ENCODE measurements at regions not wholly inside any gene's neighbourhood (a gene's known extent, or its start where the extent isn't known, plus 50 kb on each side); places are given as distances from the start of the nearest gene placed in this dataset.
"Not testable (repeated sequence)": the region's sequence is repeated elsewhere in the genome, so short reads cannot be mapped to it uniquely, and the experiment has no call there.

DNA sequence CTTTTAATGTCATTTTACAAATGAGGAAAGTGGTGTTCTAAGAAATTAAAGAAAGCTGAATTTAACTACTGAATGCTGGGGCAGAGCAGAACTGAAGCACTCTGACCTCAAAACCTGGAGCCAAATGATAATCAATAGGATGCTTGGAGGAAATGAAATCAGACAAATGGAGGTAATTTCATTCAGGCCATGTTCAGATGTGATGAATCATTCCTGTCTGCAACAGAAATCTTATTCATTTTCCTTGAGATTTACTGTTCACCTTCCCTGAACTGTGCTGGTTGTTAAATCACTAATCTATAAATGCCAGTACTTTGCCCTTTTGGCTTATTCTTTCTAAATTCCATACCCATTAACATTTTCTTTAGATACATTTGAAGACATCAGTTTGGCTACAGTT is 85.6 kb upstream of the SNX7 start:
- DNase-seq, result no peak

GRCh38 chr1:98565951-98566350 is 95.6 kb upstream of the SNX7 start:
- DNase-seq, result no peak

DNA sequence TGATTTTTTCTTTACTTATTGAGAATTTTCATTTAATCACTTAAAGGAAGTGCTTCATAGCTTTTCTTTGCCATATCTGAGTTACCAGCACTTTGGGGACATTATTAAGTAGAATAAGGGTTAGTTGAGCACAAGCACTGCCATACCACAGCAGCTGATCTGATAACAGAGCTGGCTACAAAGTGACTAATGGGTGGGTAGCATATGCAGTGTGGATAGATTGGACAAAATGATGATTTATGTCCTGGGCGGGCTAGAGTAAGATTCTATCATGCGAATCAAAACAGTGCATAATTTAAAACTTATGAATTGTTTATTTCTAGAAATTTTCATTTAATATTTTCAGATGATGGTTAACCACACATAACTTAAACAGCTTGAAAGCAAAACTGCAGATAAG is 102.2 kb upstream of the SNX7 start:
- no peak for DNase-seq

DNA sequence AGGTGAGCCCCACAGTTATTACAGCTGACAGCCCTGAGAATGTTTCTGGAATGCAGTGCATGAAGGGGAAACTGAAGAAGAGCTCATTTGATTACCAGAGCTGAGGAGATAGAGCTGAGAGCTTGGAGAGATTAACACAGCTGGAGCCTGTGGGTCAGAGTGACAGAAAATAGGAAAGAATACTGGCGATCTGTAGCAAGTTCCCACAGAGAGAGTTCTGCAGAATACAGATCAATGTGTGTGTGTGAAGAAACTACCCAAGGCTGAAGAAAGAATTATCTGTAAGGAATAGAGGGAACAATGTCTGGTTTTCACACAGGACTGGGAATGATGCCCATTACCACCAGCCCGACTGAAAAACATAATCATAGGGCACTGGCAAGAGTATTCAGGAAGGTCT is 103.6 kb upstream of the SNX7 start:
- no peak for DNase-seq

- no peak for DNase-seq
Measured at GRCh38 chr1:98556521-98557158, 104.9 kb upstream of the SNX7 start.

- no peak for DNase-seq
Measured at GRCh38 chr1:98555814-98556213, 105.7 kb upstream of the SNX7 start.

- DNase-seq, result not testable (repeated sequence)
Measured at GRCh38 chr1:98552576-98553074, 108.9 kb upstream of the SNX7 start.

- no peak for DNase-seq
Measured at GRCh38 chr1:98550076-98550475, 111.4 kb upstream of the SNX7 start.

DNA sequence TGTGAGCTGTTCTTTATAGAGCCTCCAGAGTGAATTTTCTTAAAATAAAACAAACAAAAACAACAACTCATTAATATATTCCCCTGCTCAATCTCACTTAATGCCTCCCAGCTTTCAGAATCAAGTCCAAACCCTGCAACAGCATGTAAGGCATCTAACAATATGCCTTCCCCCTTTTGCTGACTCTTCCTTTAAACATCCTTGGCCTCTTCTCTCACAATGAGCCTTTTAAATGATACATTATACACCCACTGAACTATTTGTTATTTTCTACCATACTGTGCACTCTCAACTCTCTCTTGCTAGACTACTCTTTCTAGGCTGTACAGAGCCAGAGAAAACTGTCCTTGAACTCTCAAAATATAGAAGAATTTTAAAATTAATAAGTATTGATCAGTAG is 115.2 kb upstream of the SNX7 start:
- no peak for DNase-seq

DNA sequence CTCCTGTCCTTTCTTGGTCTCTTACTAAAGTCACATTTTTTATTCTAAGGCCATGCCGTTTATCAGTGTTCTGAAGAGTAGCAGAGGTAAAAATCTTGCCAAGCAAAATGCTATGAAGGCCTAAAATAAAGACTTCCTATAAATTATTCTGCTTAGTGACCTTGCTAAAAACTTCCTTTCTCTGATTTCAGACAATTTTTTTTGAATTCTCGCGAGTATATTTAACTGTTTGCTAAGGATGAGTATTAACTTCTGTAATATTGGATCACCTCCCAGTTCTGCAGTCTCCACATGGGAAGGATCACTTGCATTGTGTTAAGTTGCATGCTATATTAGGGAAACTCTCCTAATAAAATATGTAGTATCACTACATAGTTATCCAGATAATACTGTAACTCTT is 123.4 kb upstream of the SNX7 start:
- no peak for DNase-seq

GRCh38 chr1:98523256-98523655 is 138.3 kb upstream of the SNX7 start:
- no peak for DNase-seq

- DNase-seq, result no peak
Measured at GRCh38 chr1:98516306-98516705, 145.2 kb upstream of the SNX7 start.

DNA sequence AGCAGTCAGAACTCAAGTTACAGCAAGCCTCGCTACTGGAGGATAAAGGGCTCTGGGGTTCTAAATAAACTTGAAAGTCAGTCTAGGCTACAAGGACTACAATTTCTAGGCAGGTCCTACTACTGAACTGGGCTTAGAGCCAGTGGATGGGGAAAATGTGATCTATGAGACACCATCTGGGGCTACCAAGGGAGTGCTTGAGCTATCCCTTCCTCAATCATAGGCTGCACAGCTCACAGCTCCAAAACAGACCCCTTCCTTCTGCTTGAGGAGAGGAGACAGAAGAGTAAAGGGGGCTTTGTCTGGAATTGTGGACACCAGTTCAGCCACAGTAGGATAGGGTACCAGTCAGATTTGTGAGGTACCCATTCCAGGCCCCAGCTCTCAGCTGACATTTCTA is 145.8 kb upstream of the SNX7 start:
- DNase-seq, result no peak

- DNase-seq, result not testable (repeated sequence)
Measured at GRCh38 chr1:98512216-98512615, 149.3 kb upstream of the SNX7 start.

- no peak for DNase-seq
Measured at GRCh38 chr1:98503771-98504170, 157.8 kb upstream of the SNX7 start.

GRCh38 chr1:98502937-98503336 is 158.6 kb upstream of the SNX7 start:
- no peak for DNase-seq

DNA sequence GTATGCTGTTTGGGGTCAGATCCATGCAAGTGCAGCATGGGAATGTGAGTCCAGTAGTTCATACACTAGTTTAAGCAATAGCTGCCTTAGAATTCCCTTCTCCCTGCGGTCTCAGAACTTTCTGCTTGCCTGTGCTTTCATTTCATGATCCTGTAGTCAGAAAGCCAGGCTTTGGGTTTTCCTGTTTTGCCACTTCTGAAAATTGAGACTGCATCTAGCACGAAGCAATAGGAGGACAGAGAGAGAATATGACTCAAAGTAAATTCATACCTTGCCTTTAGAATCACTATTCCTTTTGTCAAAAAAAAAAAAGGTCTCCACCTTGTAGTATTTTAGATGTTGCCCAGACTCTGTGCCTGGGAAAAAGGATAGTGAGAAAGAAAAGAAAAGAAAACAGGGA is 161.2 kb upstream of the SNX7 start:
- DNase-seq, result no peak

GRCh38 chr1:98498651-98499050 is 162.9 kb upstream of the SNX7 start:
- DNase-seq, result no peak

GRCh38 chr1:98497497-98497896 is 164.0 kb upstream of the SNX7 start:
- no peak for DNase-seq

- no peak for DNase-seq
Measured at GRCh38 chr1:98496256-98496995, 165.1 kb upstream of the SNX7 start.

DNA sequence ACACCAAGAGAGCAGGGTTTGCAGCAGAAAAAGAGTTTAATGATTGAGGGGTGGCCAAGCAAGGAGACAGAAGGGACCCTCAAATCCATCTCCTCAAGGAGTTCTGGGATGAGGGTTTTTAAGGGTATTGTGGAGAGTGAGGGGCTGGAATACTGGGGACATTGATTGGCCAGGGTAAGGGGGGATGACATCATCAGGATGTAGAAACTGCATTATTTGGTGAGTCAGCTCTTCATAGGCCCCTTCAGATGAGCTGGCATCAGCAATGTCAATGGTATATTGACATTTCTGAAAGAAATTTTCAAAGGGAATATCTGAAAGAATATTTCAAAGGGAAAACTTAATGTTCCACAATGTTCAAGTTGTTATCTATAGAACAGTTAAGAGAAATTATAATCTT is 168.1 kb upstream of the SNX7 start:
- DNase-seq, result no peak

GRCh38 chr1:98490099-98490498 is 171.4 kb upstream of the SNX7 start:
- no peak for DNase-seq

GRCh38 chr1:98487620-98488019 is 173.9 kb upstream of the SNX7 start:
- no peak for DNase-seq

DNA sequence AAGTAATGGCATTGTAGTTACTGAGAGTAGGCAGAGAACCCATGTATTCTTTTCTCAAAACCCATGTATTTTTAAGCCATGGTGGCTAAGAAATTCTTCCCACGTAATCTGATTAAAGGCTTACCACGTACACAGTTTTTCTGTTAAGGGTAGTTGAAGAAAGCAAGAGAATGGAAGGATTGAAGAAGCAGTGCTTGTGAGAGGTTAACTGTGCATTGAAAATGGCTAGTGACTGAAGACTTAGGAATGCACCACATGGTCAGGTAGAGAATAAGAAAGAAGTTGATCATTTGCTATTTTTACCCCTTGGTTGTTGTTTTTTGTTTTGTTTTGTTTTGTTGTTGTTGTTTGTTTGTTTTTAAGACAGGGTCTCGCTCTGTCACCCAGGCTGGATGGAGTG is 178.9 kb upstream of the SNX7 start:
- no peak for DNase-seq

- no peak for DNase-seq
Measured at GRCh38 chr1:98480271-98480670, 181.2 kb upstream of the SNX7 start.
